ENCODE measurements at regions not wholly inside any gene's neighbourhood (a gene's known extent, or its start where the extent isn't known, plus 50 kb on each side); places are given as distances from the start of the nearest gene placed in this dataset.
A peak's percentile ranks its signal among the peaks of the same experiment; 100 is the strongest.

- no peak overlapping the region for H3K4me3 ChIP-seq
Observed at GRCh38 chr11:111168871-111169270, 76.7 kb upstream of the POU2AF2 start.

GRCh38 chr11:111167666-111168065 lies 77.9 kb upstream of the POU2AF2 start:
- Histone ChIP-seq H3K27me3 (no peaks in the 10 kb centered on the region), H3K36me3 (ENCODE audit: low read depth, missing control alignments) (no peaks in the 10 kb centered on the region), H3K4me1 (no peaks in the 10 kb centered on the region), H3K27ac (no peak overlapping the region), H3K4me3 (no peak overlapping the region), H3K9me3 (no peaks in the 10 kb centered on the region)
- intact Hi-C loops (cut with DNase I; ENCODE audit: low total_unique reads) = no loop called here
- no peak for DNase-seq
- WGBS, 2 donors = 90 to 97% methylated on average over 2 of the region's 2 CpGs
- TF ChIP-seq POLR2A (IDR thresholded peaks at IDR 0.05) (no peak), CTCF (IDR thresholded peaks at IDR 0.05) (no peak)

More at GRCh38 chr11:111168871-111169270, 76.7 kb upstream of the POU2AF2 start:
- no peaks in the 10 kb centered on the region for H3K4me1 ChIP-seq
- H3K9me3 ChIP-seq = no peaks in the 10 kb centered on the region
- no peak overlapping the region for H3K27ac ChIP-seq
- WGBS, 2 donors = 81 to 89% methylated on average over 2 of the region's 2 CpGs
- DNase-seq = no peak
- H3K27me3 ChIP-seq = no peaks in the 10 kb centered on the region
- H3K36me3 ChIP-seq (ENCODE audit: low read depth, missing control alignments) = no peaks in the 10 kb centered on the region
- intact Hi-C loops (cut with DNase I; ENCODE audit: low total_unique reads) = no loop called here
- TF ChIP-seq CTCF (IDR thresholded peaks at IDR 0.05) (no peak), POLR2A (IDR thresholded peaks at IDR 0.05) (no peak)

- intact Hi-C loops (cut with DNase I; ENCODE audit: low total_unique reads) = no loop called here
- Histone ChIP-seq H3K9me3 (no peaks in the 10 kb centered on the region), H3K4me1 (no peaks in the 10 kb centered on the region), H3K27ac (no peak overlapping the region), H3K27me3 (no peaks in the 10 kb centered on the region), H3K4me3 (no peak overlapping the region), H3K36me3 (ENCODE audit: low read depth, missing control alignments) (no peaks in the 10 kb centered on the region)
- no peak for TF ChIP-seq POLR2A (IDR thresholded peaks at IDR 0.05)
- TF ChIP-seq CTCF (IDR thresholded peaks at IDR 0.05) = no peak
- WGBS, 2 donors = 70 to 74% methylated on average over 3 of the region's 3 CpGs
- DNase-seq = no peak
Observed at GRCh38 chr11:111166598-111166997, 78.9 kb upstream of the POU2AF2 start.

- H3K36me3 ChIP-seq (ENCODE audit: low read depth, missing control alignments) = no peaks in the 10 kb centered on the region
- H3K27ac ChIP-seq = no peak overlapping the region
- H3K27me3 ChIP-seq = no peaks in the 10 kb centered on the region
- TF ChIP-seq POLR2A (IDR thresholded peaks at IDR 0.05) (no peak), CTCF (IDR thresholded peaks at IDR 0.05) (no peak)
- intact Hi-C loops (cut with DNase I; ENCODE audit: low total_unique reads) = no loop called here
- H3K9me3 ChIP-seq = no peaks in the 10 kb centered on the region
- H3K4me1 ChIP-seq = no peaks in the 10 kb centered on the region
- WGBS, 2 donors = 81 to 93% methylated on average over 1 of the region's 1 CpG
- DNase-seq = no peak
- no peak overlapping the region for H3K4me3 ChIP-seq
Observed at GRCh38 chr11:111162305-111162704, 83.2 kb upstream of the POU2AF2 start.

GRCh38 chr11:111157571-111157970 lies 88.0 kb upstream of the POU2AF2 start:
- WGBS, 2 donors = 73 to 76% methylated on average over 11 of the region's 11 CpGs
- no peaks in the 10 kb centered on the region for H3K27me3 ChIP-seq
- no peak for TF ChIP-seq POLR2A (IDR thresholded peaks at IDR 0.05)
- TF ChIP-seq CTCF (IDR thresholded peaks at IDR 0.05) = no peak
- intact Hi-C loops (cut with DNase I; ENCODE audit: low total_unique reads) = no loop called here
- no peaks in the 10 kb centered on the region for H3K9me3 ChIP-seq
- peak; percentile 26 for DNase-seq
- H3K4me1 ChIP-seq = no peaks in the 10 kb centered on the region
- no peak overlapping the region for H3K27ac ChIP-seq
- peak overlapping the region in 1 of 2 donors; percentile 9 for H3K4me3 ChIP-seq
- no peaks in the 10 kb centered on the region for H3K36me3 ChIP-seq (ENCODE audit: low read depth, missing control alignments)

Data from testis (tissue), 2 donors.